ENCODE measurements at regions not wholly inside any gene's neighbourhood (a gene's known extent, or its start where the extent isn't known, plus 50 kb on each side); places are given as distances from the start of the nearest gene placed in this dataset.

DNA sequence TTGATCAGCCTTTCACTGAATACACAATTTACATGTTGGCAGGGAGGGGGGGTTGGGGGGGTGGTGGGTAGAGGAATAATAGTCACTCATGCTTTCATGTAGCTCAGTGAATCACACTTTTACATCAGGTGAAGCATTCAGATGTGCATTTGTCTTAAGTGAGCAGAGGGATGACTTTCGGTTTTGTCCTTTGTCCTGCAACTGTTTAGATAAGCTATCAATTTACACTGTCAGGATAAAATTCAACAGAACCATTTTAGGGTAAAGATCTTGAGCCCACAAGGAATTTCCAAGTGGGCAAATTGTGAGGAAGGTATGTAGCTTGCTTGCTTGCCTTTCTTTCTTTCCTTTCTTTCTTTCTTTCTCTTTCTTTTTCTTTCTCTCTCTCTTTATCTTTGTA lies 576.2 kb downstream of the MTRR start:
- TF ChIP-seq, protein P1, sequence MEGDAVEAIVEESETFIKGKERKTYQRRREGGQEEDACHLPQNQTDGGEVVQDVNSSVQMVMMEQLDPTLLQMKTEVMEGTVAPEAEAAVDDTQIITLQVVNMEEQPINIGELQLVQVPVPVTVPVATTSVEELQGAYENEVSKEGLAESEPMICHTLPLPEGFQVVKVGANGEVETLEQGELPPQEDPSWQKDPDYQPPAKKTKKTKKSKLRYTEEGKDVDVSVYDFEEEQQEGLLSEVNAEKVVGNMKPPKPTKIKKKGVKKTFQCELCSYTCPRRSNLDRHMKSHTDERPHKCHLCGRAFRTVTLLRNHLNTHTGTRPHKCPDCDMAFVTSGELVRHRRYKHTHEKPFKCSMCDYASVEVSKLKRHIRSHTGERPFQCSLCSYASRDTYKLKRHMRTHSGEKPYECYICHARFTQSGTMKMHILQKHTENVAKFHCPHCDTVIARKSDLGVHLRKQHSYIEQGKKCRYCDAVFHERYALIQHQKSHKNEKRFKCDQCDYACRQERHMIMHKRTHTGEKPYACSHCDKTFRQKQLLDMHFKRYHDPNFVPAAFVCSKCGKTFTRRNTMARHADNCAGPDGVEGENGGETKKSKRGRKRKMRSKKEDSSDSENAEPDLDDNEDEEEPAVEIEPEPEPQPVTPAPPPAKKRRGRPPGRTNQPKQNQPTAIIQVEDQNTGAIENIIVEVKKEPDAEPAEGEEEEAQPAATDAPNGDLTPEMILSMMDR (IDR thresholded peaks at IDR 0.05): no peak
- TF ChIP-seq POLR2A (IDR thresholded peaks at IDR 0.05): no peak
